Nephron progenitor cell (in vitro differentiated cells): ENCODE measurements at regions not wholly inside any gene's neighbourhood (a gene's known extent, or its start where the extent isn't known, plus 50 kb on each side); places are given as distances from the start of the nearest gene placed in this dataset.

Source experiments
- DNase-seq: peaks from one replicate; pipeline ENCODE4 v3.0.0; 2021
- H3K27ac Mint-ChIP-seq: 2 replicates; pipeline ENCODE4 v1.8.0; 2021; ENCODE audit warnings: mild to moderate bottlenecking, moderate library complexity, mixed read lengths
- H3K27me3 Mint-ChIP-seq: 2 replicates; pipeline ENCODE4 v1.8.0; 2021; ENCODE audit warnings: mild to moderate bottlenecking, low read depth, mixed read lengths; ENCODE audit not compliant: poor library complexity
- H3K36me3 Mint-ChIP-seq: 2 replicates; pipeline ENCODE4 v1.8.0; 2021; ENCODE audit warnings: low read depth, mixed read lengths
- H3K4me1 Mint-ChIP-seq: 2 replicates; pipeline ENCODE4 v1.8.0; 2021; ENCODE audit warnings: mixed read lengths
- H3K4me3 Mint-ChIP-seq: 2 replicates; pipeline ENCODE4 v1.8.0; 2021; ENCODE audit warnings: mild to moderate bottlenecking, moderate library complexity, mixed read lengths
- H3K9me3 Mint-ChIP-seq: 2 replicates; pipeline ENCODE4 v1.8.0; 2021; ENCODE audit warnings: mild to moderate bottlenecking, moderate library complexity, mixed read lengths
- TF ChIP-seq, protein P1 (sequence below): fragments of 200-600 bp; sonication (generic); IDR thresholded peaks from 2 replicates; pipeline ENCODE4 v1.5.0; 2021; ENCODE audit warnings: antibody characterized with exemption

DNA sequence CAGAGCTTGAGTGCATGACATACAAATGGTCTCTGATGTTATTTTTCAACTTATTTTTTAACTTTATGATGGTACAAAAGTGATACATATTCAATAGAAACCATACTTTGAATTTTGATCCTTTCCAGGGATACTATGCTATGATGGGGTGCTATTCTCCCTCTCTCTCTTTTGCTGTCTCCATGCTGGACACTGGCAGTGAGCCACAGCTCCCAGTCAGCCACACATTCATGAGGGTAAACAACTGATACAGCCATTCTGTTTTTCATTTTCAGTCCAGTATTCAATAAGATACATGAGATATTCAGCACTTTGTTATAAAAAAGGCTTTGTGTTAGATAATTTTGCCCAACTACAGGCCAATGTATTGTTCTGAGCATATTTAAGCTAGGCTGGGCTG lies 859.3 kb upstream of the KLHL29 start:
- TF ChIP-seq, protein P1, sequence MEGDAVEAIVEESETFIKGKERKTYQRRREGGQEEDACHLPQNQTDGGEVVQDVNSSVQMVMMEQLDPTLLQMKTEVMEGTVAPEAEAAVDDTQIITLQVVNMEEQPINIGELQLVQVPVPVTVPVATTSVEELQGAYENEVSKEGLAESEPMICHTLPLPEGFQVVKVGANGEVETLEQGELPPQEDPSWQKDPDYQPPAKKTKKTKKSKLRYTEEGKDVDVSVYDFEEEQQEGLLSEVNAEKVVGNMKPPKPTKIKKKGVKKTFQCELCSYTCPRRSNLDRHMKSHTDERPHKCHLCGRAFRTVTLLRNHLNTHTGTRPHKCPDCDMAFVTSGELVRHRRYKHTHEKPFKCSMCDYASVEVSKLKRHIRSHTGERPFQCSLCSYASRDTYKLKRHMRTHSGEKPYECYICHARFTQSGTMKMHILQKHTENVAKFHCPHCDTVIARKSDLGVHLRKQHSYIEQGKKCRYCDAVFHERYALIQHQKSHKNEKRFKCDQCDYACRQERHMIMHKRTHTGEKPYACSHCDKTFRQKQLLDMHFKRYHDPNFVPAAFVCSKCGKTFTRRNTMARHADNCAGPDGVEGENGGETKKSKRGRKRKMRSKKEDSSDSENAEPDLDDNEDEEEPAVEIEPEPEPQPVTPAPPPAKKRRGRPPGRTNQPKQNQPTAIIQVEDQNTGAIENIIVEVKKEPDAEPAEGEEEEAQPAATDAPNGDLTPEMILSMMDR: no peak
- Mint-ChIP-seq H3K4me1 (no peaks in the 10 kb centered on the region), H3K27ac (no peak overlapping the region), H3K27me3 (peaks cover under 1% of the 10 kb centered on the region), H3K4me3 (no peak overlapping the region), H3K36me3 (no peaks in the 10 kb centered on the region), H3K9me3 (peaks cover 10% of the 10 kb centered on the region)
- no peak for DNase-seq

GRCh38 chr2:22530131-22530530 lies 854.8 kb upstream of the KLHL29 start:
- Mint-ChIP-seq H3K27me3 (no peaks in the 10 kb centered on the region), H3K9me3 (peaks cover 6% of the 10 kb centered on the region), H3K4me1 (no peaks in the 10 kb centered on the region), H3K27ac (no peak overlapping the region), H3K4me3 (no peak overlapping the region), H3K36me3 (no peaks in the 10 kb centered on the region)
- DNase-seq: no peak
- TF ChIP-seq, protein P1: no peak

- no peaks in the 10 kb centered on the region for H3K36me3 Mint-ChIP-seq
- H3K9me3 Mint-ChIP-seq: peaks cover 7% of the 10 kb centered on the region
- H3K4me1 Mint-ChIP-seq: no peaks in the 10 kb centered on the region
- H3K4me3 Mint-ChIP-seq: no peak overlapping the region
- TF ChIP-seq, protein P1: no peak
- DNase-seq: no peak
- no peak overlapping the region for H3K27ac Mint-ChIP-seq
- H3K27me3 Mint-ChIP-seq: no peaks in the 10 kb centered on the region
These were observed 848.8 kb upstream of the KLHL29 start for GRCh38 chr2:22536133-22536532.

DNA sequence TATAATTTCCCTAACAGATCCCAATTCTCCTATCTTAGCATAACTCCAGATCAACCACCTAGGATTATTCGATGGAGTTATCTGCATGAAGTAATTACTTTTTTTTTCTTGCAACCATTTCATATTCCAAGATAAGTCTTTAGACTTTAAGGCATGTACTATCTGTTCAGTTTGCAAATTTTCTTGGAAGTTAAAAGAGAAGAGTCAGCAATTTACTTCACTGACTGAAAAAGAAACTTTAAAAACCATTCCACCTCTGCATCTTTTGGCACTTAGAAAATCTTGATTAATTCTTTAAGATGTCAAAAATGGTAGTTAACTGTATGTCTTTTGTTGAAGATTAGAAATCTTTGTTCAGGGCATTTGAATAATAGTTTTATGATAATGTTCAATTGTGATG lies 830.5 kb upstream of the KLHL29 start:
- TF ChIP-seq, protein P1: no peak
- Mint-ChIP-seq H3K27me3 (no peaks in the 10 kb centered on the region), H3K36me3 (no peaks in the 10 kb centered on the region), H3K27ac (no peak overlapping the region), H3K4me3 (no peak overlapping the region), H3K4me1 (no peaks in the 10 kb centered on the region), H3K9me3 (no peaks in the 10 kb centered on the region)
- DNase-seq: no peak

- no peaks in the 10 kb centered on the region for H3K36me3 Mint-ChIP-seq
These were observed 827.6 kb upstream of the KLHL29 start for GRCh38 chr2:22557406-22557805.

GRCh38 chr2:22560021-22560420 lies 825.0 kb upstream of the KLHL29 start:
- H3K9me3 Mint-ChIP-seq: no peaks in the 10 kb centered on the region
- no peak overlapping the region for H3K4me3 Mint-ChIP-seq
- no peaks in the 10 kb centered on the region for H3K27me3 Mint-ChIP-seq
- no peaks in the 10 kb centered on the region for H3K36me3 Mint-ChIP-seq
- H3K27ac Mint-ChIP-seq: no peak overlapping the region
- TF ChIP-seq, protein P1: no peak
- no peak for DNase-seq
- H3K4me1 Mint-ChIP-seq: no peaks in the 10 kb centered on the region

More at GRCh38 chr2:22557406-22557805, 827.6 kb upstream of the KLHL29 start:
- Mint-ChIP-seq H3K4me1 (no peaks in the 10 kb centered on the region), H3K9me3 (no peaks in the 10 kb centered on the region), H3K27me3 (no peaks in the 10 kb centered on the region), H3K4me3 (no peak overlapping the region), H3K27ac (no peak overlapping the region)
- DNase-seq: no peak
- TF ChIP-seq, protein P1: no peak
